ENCODE measurements at regions not wholly inside any gene's neighbourhood (a gene's known extent, or its start where the extent isn't known, plus 50 kb on each side); places are given as distances from the start of the nearest gene placed in this dataset.
"Not testable (repeated sequence)": the region's sequence is repeated elsewhere in the genome, so short reads cannot be mapped to it uniquely, and the experiment has no call there.

DNA sequence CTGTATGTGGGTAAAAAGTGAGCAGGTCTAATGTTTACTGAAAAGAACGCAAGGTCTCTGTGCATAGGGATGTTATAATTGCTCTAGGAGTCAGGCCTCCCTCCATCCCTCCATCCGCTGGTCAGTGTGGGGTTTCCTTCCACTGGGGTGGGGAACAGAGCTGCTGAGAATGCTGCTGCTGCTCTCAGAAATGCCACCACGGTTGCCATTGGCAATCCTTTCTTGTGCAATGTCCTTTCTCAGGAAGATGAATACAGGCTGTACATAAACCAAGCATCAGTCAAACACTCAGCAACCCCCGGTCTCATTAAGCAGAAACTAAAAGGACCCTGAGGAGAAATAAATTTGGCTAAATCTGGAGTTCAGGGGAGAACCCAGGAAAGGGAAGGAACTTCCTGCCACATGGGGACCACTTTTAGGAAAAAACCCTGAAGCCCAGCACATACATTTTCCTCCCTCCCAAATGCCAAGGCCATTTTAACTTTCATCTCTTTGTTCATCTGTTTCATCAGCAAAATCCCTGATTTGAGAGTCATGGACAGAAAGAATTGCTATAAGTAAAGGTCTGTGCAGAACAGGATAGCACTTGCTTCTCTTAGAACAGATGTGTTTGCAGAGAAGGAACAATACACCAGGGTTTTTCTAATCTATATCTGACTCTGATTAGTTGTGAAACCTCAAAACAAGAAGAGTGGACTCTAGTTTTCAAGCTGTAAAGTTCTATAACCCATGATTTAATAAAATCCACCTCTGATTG, 70.4 kb upstream of the SLC1A3 start:
- Histone ChIP-seq H2AFZ (ENCODE audit: low read depth, low read length) (peak overlapping the region; percentile 38), H3K36me3 (ENCODE audit: insufficient read depth, low read length) (no peaks in the 10 kb centered on the region), H3K9me3 (ENCODE audit: low read length) (no peaks in the 10 kb centered on the region)

DNA sequence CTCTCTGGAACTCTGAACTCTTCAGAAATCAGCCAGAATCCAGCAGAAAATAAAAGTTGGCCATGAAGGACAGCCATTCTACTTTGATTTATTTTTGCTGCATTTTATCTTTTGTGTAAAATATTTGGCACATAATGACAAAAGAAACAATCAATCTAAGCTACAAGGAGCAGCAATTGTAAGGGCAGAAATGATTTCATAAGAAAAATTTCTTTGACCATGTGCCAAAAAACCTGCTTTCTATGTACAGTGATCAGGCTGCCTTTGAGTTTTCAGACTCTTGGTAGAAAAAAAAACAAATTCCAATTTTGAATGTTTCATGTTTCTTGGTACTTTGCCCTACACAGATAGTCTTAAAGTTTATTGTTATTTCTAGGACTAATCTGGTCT, 69.8 kb upstream of the SLC1A3 start:
- H3K4me3 ChIP-seq (ENCODE audit: low read length): no peak overlapping the region
- peak overlapping the region; percentile 38 for H2AFZ ChIP-seq (ENCODE audit: low read depth, low read length)
- H3K4me1 ChIP-seq (ENCODE audit: insufficient read depth, low read length): peaks cover 31% of the 10 kb centered on the region
- no peaks in the 10 kb centered on the region for H3K27me3 ChIP-seq (ENCODE audit: insufficient read depth, low read length)
- no peaks in the 10 kb centered on the region for H3K9me3 ChIP-seq (ENCODE audit: low read length)
- no peaks in the 10 kb centered on the region for H3K36me3 ChIP-seq (ENCODE audit: insufficient read depth, low read length)

More for the DNA sequence above, 70.4 kb upstream of the SLC1A3 start:
- Histone ChIP-seq H3K4me3 (ENCODE audit: low read length) (peak overlapping the region; percentile 18), H3K4me1 (ENCODE audit: insufficient read depth, low read length) (peaks cover 31% of the 10 kb centered on the region), H3K27me3 (ENCODE audit: insufficient read depth, low read length) (no peaks in the 10 kb centered on the region)

DNA sequence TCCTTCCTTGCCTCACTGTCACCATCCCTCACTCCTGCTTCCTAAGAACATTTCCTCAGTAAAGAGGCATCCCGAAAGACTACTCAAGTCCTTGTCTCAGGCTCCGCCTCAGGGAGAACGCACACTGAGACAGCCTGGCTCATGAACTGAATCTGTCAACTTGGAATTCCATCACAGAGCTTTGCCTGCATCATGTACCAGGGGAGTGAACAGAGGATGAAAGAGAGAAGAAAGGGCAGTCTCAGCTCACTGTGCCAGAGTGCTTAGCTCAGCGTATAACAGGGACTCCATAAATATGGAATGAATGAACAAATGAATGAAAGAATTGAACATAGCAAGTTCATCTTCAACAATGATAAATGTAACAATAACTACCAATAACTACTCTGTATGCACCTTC, 68.7 kb upstream of the SLC1A3 start:
- Histone ChIP-seq H3K9me3 (ENCODE audit: low read length) (no peaks in the 10 kb centered on the region), H3K4me3 (ENCODE audit: low read length) (no peak overlapping the region), H3K36me3 (ENCODE audit: insufficient read depth, low read length) (no peaks in the 10 kb centered on the region), H3K27me3 (ENCODE audit: insufficient read depth, low read length) (no peaks in the 10 kb centered on the region), H3K4me1 (ENCODE audit: insufficient read depth, low read length) (peaks cover 31% of the 10 kb centered on the region), H2AFZ (ENCODE audit: low read depth, low read length) (no peak overlapping the region)

DNA sequence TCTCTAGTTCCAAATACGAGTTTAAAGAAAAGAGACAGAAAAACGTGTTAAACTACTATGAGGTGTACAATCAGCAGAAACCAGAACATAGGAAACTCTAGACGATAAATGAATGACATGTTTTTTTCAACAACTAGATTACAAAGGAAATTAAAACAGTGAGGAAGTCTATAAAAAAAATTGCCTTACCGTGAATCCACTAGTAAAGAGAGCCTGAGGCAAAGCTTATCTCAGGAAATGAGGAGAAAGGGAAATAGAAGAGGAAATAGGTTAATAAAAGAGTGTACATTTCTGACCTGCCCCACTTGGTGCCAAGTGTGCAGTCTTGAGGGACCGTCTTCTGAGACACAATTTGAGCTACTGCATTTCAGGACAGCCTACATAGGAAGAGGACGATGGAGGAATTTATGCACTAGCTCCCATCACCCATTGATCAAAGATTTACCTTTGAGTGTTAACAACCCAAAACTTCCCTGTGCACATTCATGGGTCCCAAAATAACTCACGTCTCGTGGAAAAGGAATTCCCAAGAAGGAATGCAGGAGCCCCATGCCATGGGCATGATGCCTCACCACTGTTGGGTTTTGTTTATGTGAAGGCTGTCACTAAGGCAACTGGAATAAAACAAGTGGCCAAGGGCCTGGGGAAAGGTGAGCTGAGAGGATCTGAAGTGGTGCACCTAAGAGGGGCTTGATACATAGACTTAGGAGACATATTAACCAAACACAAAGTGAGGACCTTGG, 53.6 kb upstream of the SLC1A3 start:
- no peaks in the 10 kb centered on the region for H3K9me3 ChIP-seq (ENCODE audit: low read length)
- no peak overlapping the region for H2AFZ ChIP-seq (ENCODE audit: low read depth, low read length)
- no peaks in the 10 kb centered on the region for H3K4me1 ChIP-seq (ENCODE audit: insufficient read depth, low read length)
- no peaks in the 10 kb centered on the region for H3K36me3 ChIP-seq (ENCODE audit: insufficient read depth, low read length)
- no peaks in the 10 kb centered on the region for H3K27me3 ChIP-seq (ENCODE audit: insufficient read depth, low read length)
- no peak overlapping the region for H3K4me3 ChIP-seq (ENCODE audit: low read length)

DNA sequence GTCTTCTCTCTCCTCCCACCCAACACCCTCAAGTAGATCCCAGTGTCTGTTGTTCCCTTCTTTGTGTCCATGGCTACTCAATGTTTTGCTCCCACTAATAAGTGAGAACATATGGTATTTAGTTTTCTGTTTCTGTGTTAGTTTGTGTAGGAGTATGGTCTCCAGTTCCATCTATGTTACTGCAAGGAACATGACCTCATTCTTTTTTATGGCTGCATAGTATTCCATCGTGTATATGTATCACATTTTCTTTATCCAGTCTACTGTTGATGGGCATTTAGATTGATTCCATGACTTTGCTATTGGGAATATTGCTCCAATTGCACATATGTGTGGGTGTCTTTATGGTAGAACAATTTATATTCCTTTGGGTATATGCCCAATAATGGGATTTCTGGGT, 51.4 kb upstream of the SLC1A3 start:
- H2AFZ ChIP-seq (ENCODE audit: low read depth, low read length); H3K4me3 ChIP-seq (ENCODE audit: low read length); H3K9me3 ChIP-seq (ENCODE audit: low read length); H3K4me1 ChIP-seq (ENCODE audit: insufficient read depth, low read length); H3K36me3 ChIP-seq (ENCODE audit: insufficient read depth, low read length); H3K27me3 ChIP-seq (ENCODE audit: insufficient read depth, low read length): not testable (repeated sequence)
